Retinal pigment epithelial cell (primary cell): ENCODE measurements at regions not wholly inside any gene's neighbourhood (a gene's known extent, or its start where the extent isn't known, plus 50 kb on each side); places are given as distances from the start of the nearest gene placed in this dataset.

Experiments used
- DNase-seq: peaks from one replicate; pipeline ENCODE4 v3.0.0-alpha.2; 2010; ENCODE audit warnings: low read depth
- H3K4me3 ChIP-seq: 2 replicates; pipeline ENCODE4 v1.5.1; 2011; ENCODE audit warnings: mild to moderate bottlenecking, low read length, control low read depth, moderate library complexity
- TF ChIP-seq, protein P1 (sequence below): conservative IDR thresholded peaks from 2 replicates; pipeline ENCODE4 v1.5.1; 2011; ENCODE audit warnings: low read depth, low read length, control low read depth, inconsistent platforms

DNA sequence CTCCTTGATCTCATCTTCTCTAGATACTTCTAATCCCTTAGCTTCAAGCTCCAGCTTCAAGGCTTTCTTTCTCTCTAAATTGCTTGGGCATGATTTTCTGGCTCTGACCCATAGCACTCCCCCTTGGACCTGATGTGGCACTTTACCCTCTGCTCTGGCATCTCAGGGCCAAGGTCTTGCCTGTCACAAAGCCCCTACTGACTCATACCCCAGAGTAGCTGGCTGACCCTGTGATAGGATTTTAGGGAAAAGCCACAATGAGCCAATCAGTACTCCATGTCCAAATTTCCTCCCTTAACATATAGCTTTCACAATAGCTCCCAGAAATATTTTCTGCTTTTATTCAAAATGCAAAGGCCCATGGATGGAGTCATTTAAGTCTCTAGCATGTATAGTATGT, 488.7 kb upstream of the SPRED2 start:
- no peak for DNase-seq
- TF ChIP-seq, protein P1, sequence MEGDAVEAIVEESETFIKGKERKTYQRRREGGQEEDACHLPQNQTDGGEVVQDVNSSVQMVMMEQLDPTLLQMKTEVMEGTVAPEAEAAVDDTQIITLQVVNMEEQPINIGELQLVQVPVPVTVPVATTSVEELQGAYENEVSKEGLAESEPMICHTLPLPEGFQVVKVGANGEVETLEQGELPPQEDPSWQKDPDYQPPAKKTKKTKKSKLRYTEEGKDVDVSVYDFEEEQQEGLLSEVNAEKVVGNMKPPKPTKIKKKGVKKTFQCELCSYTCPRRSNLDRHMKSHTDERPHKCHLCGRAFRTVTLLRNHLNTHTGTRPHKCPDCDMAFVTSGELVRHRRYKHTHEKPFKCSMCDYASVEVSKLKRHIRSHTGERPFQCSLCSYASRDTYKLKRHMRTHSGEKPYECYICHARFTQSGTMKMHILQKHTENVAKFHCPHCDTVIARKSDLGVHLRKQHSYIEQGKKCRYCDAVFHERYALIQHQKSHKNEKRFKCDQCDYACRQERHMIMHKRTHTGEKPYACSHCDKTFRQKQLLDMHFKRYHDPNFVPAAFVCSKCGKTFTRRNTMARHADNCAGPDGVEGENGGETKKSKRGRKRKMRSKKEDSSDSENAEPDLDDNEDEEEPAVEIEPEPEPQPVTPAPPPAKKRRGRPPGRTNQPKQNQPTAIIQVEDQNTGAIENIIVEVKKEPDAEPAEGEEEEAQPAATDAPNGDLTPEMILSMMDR: no peak

DNA sequence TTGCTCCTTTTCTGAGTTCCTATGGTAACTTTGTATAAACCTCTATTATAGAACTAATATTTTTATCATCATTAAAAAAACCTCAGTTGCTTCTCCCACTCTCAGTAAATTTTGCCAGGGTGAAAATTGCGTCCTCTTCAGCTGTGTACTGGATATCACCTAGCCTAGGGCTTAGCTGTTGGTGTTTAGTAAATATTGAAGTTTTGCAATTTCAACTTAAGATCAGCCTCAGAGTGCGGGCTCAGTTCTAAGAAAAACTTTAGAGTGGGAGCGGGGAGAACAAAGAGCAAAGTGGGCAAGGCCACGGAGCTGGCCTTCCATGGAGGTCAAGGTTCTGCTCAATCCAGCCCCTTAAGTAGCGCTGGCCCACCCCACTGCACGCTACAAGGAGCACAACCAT, 488.3 kb upstream of the SPRED2 start:
- no peak overlapping the region for H3K4me3 ChIP-seq
- no peak for DNase-seq
- TF ChIP-seq, protein P1: no peak

More for the DNA sequence above, 488.7 kb upstream of the SPRED2 start:
- H3K4me3 ChIP-seq: no peak overlapping the region

DNA sequence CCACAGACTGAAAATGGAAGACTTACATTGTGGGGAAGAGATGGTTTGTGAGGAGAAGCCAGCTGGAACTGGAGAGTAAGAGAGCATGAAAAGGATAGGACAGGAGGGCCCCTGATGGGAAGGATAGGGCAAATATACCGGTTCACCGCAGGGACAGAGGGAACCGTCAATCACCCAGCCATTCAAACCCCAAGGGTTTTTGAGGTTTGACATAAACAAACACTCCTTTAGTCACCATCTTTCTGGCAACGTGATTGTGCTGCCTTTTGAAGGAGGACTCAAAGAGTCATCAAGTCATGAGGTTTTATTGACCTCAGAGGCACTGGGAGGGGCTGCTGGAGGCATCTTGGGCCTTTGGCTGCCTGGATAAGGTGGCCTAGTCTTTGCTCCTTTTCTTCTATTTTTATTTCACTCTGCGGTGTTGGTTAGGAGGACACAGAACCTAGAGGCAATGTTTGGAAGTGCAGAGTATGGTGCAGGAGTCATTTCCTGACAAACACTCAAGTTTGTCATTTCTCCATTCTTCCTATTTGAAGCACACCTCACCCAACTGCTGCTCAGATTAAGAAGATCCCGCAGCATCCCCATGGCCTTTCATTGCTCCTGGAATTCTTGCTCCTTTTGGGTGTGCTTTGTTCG, 487.3 kb upstream of the SPRED2 start:
- TF ChIP-seq, protein P1: no peak
- H3K4me3 ChIP-seq: no peak overlapping the region
- DNase-seq: no peak

DNA sequence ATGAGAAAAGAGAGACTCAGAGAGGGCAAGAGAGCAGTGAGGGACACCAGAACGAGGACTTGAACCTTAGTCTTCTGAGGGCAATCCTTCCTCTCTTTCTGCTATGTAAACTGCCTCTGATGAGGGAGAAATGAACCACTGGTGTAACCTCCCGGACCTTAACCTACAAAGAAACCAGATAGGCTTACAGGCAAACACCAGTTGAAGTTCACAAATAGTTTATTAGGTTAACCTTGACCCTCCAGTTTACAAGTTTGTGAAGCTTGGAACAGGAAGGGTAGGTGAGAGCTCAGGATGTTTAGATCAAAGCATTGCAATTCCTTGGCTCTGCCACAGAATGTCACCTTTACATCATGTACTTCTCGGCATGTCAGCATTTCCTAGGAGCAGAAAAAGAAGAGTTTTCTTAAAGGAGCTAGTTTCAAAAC, 486.4 kb upstream of the SPRED2 start:
- H3K4me3 ChIP-seq: no peak overlapping the region
- DNase-seq: no peak

DNA sequence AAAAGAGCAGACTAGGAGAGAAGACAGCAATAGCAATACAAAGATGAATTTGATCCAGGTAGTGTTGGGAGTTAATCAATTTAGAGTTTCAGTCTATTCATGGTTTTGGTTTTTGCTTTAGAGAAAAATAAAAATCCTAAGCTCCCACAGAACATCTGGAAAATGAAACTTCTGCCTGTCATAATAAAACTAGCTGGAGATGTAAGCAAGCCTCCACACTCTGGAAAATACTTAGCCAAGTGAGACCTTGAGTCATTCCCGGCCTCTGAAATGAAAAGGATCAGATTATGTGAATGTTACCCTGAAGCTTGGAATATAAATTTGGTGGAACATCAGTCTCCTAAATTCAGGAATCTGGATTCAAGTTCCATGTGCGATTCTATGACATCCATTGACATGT, 485.6 kb upstream of the SPRED2 start:
- H3K4me3 ChIP-seq: no peak overlapping the region
- TF ChIP-seq, protein P1: no peak
- DNase-seq: no peak

More for the DNA sequence above, 486.4 kb upstream of the SPRED2 start:
- TF ChIP-seq, protein P1: no peak

DNA sequence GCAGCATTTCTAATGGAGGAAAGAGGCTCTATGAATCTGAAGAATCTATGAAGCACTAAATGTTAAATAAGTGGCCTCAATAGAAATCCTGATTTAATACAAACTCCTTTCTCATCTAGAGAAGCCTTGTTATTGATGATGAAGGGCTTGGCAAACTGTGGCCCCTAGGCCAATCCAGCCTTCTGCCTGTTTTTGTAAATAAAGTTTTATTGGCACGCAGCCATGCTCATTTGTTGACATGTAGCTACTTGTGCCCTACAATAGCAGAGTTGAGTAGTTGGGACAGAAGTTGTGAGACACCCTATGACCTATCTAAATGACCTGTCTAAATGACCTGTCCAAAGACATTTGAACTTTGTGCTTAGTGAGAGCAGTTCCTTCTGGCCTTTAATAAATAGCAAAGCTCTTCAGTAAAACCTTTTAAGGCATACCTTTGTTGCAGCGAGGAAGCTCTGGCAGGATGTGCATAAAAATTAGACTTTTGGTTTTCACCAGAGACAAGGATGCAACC, 484.4 kb upstream of the SPRED2 start:
- TF ChIP-seq, protein P1: no peak
- DNase-seq: no peak
- no peak overlapping the region for H3K4me3 ChIP-seq

DNA sequence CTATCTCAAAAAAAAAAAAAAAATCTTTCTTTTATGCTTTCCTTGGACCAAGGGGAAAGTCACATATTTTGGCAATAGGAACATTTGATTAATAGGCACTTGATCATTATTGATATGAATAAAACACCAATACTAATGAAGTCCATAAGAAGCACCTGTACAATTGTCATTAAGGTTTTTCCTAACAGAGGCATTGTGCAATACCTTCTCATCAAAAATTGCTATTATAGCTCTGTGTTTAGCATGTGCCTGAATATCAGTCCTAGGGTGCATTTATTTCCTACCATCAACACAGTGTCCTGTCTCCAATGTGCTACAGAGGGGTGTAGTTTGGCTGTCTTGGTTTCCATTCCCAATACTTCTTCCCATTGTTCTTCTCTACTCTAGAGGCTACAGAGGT, 483.8 kb upstream of the SPRED2 start:
- TF ChIP-seq, protein P1: no peak
- H3K4me3 ChIP-seq: no peak overlapping the region
- no peak for DNase-seq
